ENCODE measurements at regions not wholly inside any gene's neighbourhood (a gene's known extent, or its start where the extent isn't known, plus 50 kb on each side); places are given as distances from the start of the nearest gene placed in this dataset.

DNA sequence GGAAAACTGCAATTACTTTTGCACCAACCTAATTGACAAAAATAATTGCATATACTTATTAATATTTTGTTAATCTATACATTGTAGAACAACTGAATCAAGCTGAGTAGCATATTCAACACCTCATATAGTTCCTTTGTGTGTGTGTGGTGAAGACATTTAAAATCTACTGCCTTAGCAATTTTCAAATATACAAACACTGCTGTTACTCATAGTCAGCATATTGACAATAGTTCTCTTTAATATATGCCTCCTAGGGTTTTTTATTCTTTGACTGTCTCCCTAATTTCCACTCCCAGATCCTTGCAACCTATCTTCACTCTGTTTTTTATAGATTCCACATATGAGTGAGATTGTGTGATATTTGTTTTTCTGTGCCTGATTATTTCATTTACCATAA lies 426.8 kb downstream of the PPARGC1A start:
- TF ChIP-seq, protein P1, sequence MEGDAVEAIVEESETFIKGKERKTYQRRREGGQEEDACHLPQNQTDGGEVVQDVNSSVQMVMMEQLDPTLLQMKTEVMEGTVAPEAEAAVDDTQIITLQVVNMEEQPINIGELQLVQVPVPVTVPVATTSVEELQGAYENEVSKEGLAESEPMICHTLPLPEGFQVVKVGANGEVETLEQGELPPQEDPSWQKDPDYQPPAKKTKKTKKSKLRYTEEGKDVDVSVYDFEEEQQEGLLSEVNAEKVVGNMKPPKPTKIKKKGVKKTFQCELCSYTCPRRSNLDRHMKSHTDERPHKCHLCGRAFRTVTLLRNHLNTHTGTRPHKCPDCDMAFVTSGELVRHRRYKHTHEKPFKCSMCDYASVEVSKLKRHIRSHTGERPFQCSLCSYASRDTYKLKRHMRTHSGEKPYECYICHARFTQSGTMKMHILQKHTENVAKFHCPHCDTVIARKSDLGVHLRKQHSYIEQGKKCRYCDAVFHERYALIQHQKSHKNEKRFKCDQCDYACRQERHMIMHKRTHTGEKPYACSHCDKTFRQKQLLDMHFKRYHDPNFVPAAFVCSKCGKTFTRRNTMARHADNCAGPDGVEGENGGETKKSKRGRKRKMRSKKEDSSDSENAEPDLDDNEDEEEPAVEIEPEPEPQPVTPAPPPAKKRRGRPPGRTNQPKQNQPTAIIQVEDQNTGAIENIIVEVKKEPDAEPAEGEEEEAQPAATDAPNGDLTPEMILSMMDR (IDR thresholded peaks at IDR 0.05), result no peak
- TF ChIP-seq POLR2A (IDR thresholded peaks at IDR 0.05), result no peak
